Endothelial cell of umbilical vein (primary cell): ENCODE measurements at regions not wholly inside any gene's neighbourhood (a gene's known extent, or its start where the extent isn't known, plus 50 kb on each side); places are given as distances from the start of the nearest gene placed in this dataset.

Source experiments
- BruUV-seq: library from RNA; stranded (reverse); fragments of 400-500 nt; replicated peaks from 2 replicates; lab custom pipeline; 2021; lab: Mats Ljungman, UMichigan
- CTCF ChIA-PET: fragments of 300-600, 350-600 bp; sonication (Branson Sonifier 250); formaldehyde crosslinking; loops from one replicate; lab custom pipeline; 2021; ENCODE audit warnings: antibody characterized with exemption, inconsistent platforms; lab: Charles Lee
- POLR2A ChIA-PET: fragments of 300-600, 350-600 bp; sonication (Branson Sonifier 250); formaldehyde crosslinking; loops from one replicate; lab custom pipeline; 2021; ENCODE audit warnings: antibody characterized with exemption, inconsistent platforms; lab: Charles Lee
- DNase-seq: peaks from one replicate; pipeline ENCODE4 v3.0.0-alpha.2; 2011; ENCODE audit warnings: low read depth, low spot score
- FAIRE-seq: peaks from 2 replicates; lab custom pipeline; 2011; peaks lifted over from hg19 to GRCh38; lab: Jason Lieb, UNC
- H2AFZ ChIP-seq: 2 replicates; pipeline ENCODE4 v1.6.0; 2012; ENCODE audit warnings: low read depth, low read length, control low read depth, inconsistent platforms
- H3K27ac ChIP-seq: 2 replicates; pipeline ENCODE4 v1.5.1; 2011; ENCODE audit warnings: low read depth, mild to moderate bottlenecking, control low read depth, low read length, moderate library complexity; ENCODE audit not compliant: insufficient read depth
- H3K27me3 ChIP-seq, 2 experiments: 2 replicates each; pipeline versions ENCODE4 v1.6.0 to v1.6.1; 2011; ENCODE audit warnings: low read length in 2 of 2, mixed read lengths in 1 of 2; ENCODE audit not compliant: control insufficient read depth in 2 of 2, insufficient read depth in 2 of 2
- H3K36me3 ChIP-seq, 2 experiments: 2 replicates in 1 of 2; 3 replicates in 1 of 2; pipeline ENCODE4 v1.5.1; 2011; ENCODE audit warnings: low read length in 2 of 2, mild to moderate bottlenecking in 1 of 2, moderate library complexity in 1 of 2; ENCODE audit not compliant: control insufficient read depth in 2 of 2, insufficient read depth in 2 of 2; ENCODE audit errors: extremely low read depth in 1 of 2
- H3K4me1 ChIP-seq: 3 replicates; pipeline ENCODE4 v1.5.1; 2011; ENCODE audit warnings: mild to moderate bottlenecking, low read length; ENCODE audit not compliant: control insufficient read depth, insufficient read depth; ENCODE audit errors: extremely low read depth
- H3K4me2 ChIP-seq: 2 replicates; pipeline ENCODE4 v1.6.1; 2011; ENCODE audit warnings: low read length, control low read depth, mixed read lengths; ENCODE audit not compliant: insufficient read depth
- H3K4me3 ChIP-seq, 3 experiments: fragments of 200-600 bp in 1 of 3; sonication (generic), shearing (Covaris generic) in 1 of 3; replicated peaks in 1 of 3; 2 replicates each; pipeline ENCODE4 v1.5.1; 2011 to 2016; ENCODE audit warnings: control low read depth in 3 of 3, low read length in 3 of 3, mild to moderate bottlenecking in 2 of 3, inconsistent platforms in 1 of 3, low read depth in 1 of 3, moderate library complexity in 1 of 3; ENCODE audit not compliant: insufficient read depth in 1 of 3
- H3K79me2 ChIP-seq: 2 replicates; pipeline ENCODE4 v1.6.0; 2012; ENCODE audit warnings: low read length, inconsistent platforms; ENCODE audit not compliant: control insufficient read depth, insufficient read depth
- H3K9ac ChIP-seq: replicated peaks from 2 replicates; pipeline ENCODE3; 2011; ENCODE audit warnings: low read length, control low read depth; ENCODE audit not compliant: insufficient read depth; ENCODE audit errors: extremely low read depth
- H3K9me1 ChIP-seq: replicated peaks from 3 replicates; pipeline ENCODE4 v1.6.0; 2011; ENCODE audit warnings: mild to moderate bottlenecking, low read length; ENCODE audit not compliant: control insufficient read depth, insufficient read depth; ENCODE audit errors: extremely low read depth
- H3K9me3 ChIP-seq: replicated peaks from 2 replicates; pipeline ENCODE4 v1.5.1; 2012; ENCODE audit warnings: low read length, inconsistent platforms; ENCODE audit not compliant: control insufficient read depth, insufficient read depth
- H4K20me1 ChIP-seq: replicated peaks from 2 replicates; pipeline ENCODE3; 2011; ENCODE audit warnings: mild to moderate bottlenecking, low read length; ENCODE audit not compliant: control insufficient read depth, insufficient read depth; ENCODE audit errors: extremely low read depth
- EZH2 ChIP-seq: IDR thresholded peaks from 2 replicates; pipeline ENCODE4 v1.6.1; 2012; ENCODE audit warnings: borderline replicate concordance, low read depth, mild to moderate bottlenecking, moderate library complexity, low read length, inconsistent platforms; ENCODE audit not compliant: severe bottlenecking
- FOS ChIP-seq: IDR thresholded peaks from 2 replicates; pipeline ENCODE4 v1.6.1; 2011; ENCODE audit warnings: mild to moderate bottlenecking, low read length, moderate library complexity, borderline replicate concordance; ENCODE audit not compliant: insufficient read depth
- GATA2 ChIP-seq: IDR thresholded peaks from 2 replicates; pipeline ENCODE4 v1.7.0; 2011; ENCODE audit warnings: low read depth, mild to moderate bottlenecking, moderate library complexity, mixed read lengths, low read length; ENCODE audit not compliant: insufficient read length, insufficient read depth
- JUN ChIP-seq: IDR thresholded peaks from 2 replicates; pipeline ENCODE4 v1.6.1; 2011; ENCODE audit warnings: borderline replicate concordance, low read depth; ENCODE audit not compliant: insufficient read length, insufficient read depth
- MYC ChIP-seq: IDR thresholded peaks from one replicate; pipeline ENCODE4 v1.6.1; 2011; ENCODE audit warnings: mild to moderate bottlenecking, low read depth, low read length
- POLR2A ChIP-seq: IDR thresholded peaks from 2 replicates; pipeline ENCODE4 v1.6.1; 2012; ENCODE audit warnings: low read depth, mild to moderate bottlenecking, control low read depth, low read length
- POLR2AphosphoS5 ChIP-seq: IDR thresholded peaks from 2 replicates; pipeline ENCODE4 v1.6.1; 2012; ENCODE audit warnings: low read depth, mild to moderate bottlenecking, control low read depth, low read length, moderate library complexity; ENCODE audit not compliant: insufficient read depth
- dilution Hi-C: fragments of 300-500 bp; cut with MboI; formaldehyde crosslinking; loops from one replicate; pipeline ENCODE4 v1.15.0; 2019; ENCODE audit warnings: low sequenced_read_pairs; ENCODE audit not compliant: extremely low pct_ligation_motif_present
- intact Hi-C: fragments of 100-400 bp; cut with micrococcal nuclease; formaldehyde crosslinking; loops from one replicate; pipeline ENCODE4 v1.10.0; 2022
- TF ChIP-seq, protein P1 (sequence below): IDR thresholded peaks from 2 replicates; pipeline ENCODE4 v1.6.1; 2011; ENCODE audit not compliant: insufficient read depth, insufficient read length
- TF ChIP-seq, protein P2 (sequence below), 2 donors: IDR thresholded peaks; 1 replicate in 1 of 2; 2 replicates in 1 of 2; pipeline ENCODE4 v1.5.1; 2011; ENCODE audit warnings: low read length in 2 of 2, mild to moderate bottlenecking in 2 of 2, moderate library complexity in 2 of 2, control low read depth in 1 of 2, inconsistent platforms in 1 of 2, low read depth in 1 of 2; ENCODE audit not compliant: insufficient read depth in 1 of 2; ENCODE audit errors: extremely low read depth in 1 of 2

DNA sequence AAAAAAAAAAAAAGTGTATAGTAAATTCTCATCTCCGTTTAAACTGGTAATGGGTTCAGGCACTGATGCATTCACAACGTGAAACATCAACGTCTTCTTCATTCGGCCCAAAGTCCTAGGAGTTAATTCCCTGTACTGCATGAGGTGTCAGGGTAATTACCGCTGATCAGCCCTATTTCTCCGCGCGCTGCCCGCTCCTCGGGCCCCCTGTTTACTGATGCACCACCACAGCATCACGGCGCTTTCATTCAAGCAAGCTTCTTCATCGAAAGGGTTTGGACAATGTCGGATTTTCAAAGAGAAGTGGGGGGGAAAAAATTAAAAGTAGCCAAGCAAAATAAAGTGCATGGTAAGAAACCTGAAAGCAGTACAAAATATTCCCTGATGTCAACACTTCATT, 352.0 kb upstream of the POU3F3 start:
- TF ChIP-seq POLR2A: no peak
- TF ChIP-seq, protein P1, sequence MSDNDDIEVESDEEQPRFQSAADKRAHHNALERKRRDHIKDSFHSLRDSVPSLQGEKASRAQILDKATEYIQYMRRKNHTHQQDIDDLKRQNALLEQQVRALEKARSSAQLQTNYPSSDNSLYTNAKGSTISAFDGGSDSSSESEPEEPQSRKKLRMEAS: no peak
- no peak for TF ChIP-seq POLR2AphosphoS5
- TF ChIP-seq FOS: no peak
- TF ChIP-seq EZH2: no peak
- TF ChIP-seq JUN: no peak
- TF ChIP-seq MYC: no peak
- TF ChIP-seq, protein P2, sequence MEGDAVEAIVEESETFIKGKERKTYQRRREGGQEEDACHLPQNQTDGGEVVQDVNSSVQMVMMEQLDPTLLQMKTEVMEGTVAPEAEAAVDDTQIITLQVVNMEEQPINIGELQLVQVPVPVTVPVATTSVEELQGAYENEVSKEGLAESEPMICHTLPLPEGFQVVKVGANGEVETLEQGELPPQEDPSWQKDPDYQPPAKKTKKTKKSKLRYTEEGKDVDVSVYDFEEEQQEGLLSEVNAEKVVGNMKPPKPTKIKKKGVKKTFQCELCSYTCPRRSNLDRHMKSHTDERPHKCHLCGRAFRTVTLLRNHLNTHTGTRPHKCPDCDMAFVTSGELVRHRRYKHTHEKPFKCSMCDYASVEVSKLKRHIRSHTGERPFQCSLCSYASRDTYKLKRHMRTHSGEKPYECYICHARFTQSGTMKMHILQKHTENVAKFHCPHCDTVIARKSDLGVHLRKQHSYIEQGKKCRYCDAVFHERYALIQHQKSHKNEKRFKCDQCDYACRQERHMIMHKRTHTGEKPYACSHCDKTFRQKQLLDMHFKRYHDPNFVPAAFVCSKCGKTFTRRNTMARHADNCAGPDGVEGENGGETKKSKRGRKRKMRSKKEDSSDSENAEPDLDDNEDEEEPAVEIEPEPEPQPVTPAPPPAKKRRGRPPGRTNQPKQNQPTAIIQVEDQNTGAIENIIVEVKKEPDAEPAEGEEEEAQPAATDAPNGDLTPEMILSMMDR (IDR thresholded peaks at IDR 0.05; ENCODE audit: extremely low read depth in 1 of 2, insufficient read depth in 1 of 2, low read depth in 1 of 2, low read length in 2 of 2): no peak
- no peak for TF ChIP-seq GATA2
- Histone ChIP-seq H3K9me3 (peaks cover 5% of the 10 kb centered on the region), H3K4me3 (no peak overlapping the region), H3K9me1 (no peaks in the 10 kb centered on the region), H2AFZ (no peak overlapping the region), H3K4me2 (no peak overlapping the region), H4K20me1 (no peaks in the 10 kb centered on the region), H3K36me3 (no peaks in the 10 kb centered on the region), H3K27ac (no peak overlapping the region), H3K27me3 (no peaks in the 10 kb centered on the region), H3K4me1 (no peaks in the 10 kb centered on the region), H3K79me2 (no peaks in the 10 kb centered on the region), H3K9ac (no peak overlapping the region)
- CTCF ChIA-PET: no interaction called here
- POLR2A ChIA-PET: no interaction called here
- DNase-seq: no peak
- FAIRE-seq: no peak
- no TSS peak for BruUV-seq
- dilution Hi-C loops (no loop called here), intact Hi-C loops (no loop called here)
